PFSK-1 (cell line): ENCODE measurements at regions not wholly inside any gene's neighbourhood (a gene's known extent, or its start where the extent isn't known, plus 50 kb on each side); places are given as distances from the start of the nearest gene placed in this dataset.

Source experiments
- FOXP2 ChIP-seq: optimal IDR thresholded peaks from 2 replicates; pipeline ENCODE3; 2011; ENCODE audit warnings: borderline replicate concordance, control low read depth, inconsistent platforms; ENCODE audit not compliant: insufficient read depth; ENCODE audit errors: extremely low read length, extremely low read depth
- POLR2AphosphoS5 ChIP-seq: IDR thresholded peaks from 2 replicates; pipeline ENCODE4 v1.6.1; 2012; ENCODE audit warnings: low read depth, mild to moderate bottlenecking, control low read depth, low read length, moderate library complexity
- SIN3A ChIP-seq: IDR thresholded peaks from 2 replicates; pipeline ENCODE4 v1.6.1; 2012; ENCODE audit warnings: mild to moderate bottlenecking, low read length, moderate library complexity, borderline replicate concordance; ENCODE audit not compliant: insufficient read depth
- TAF1 ChIP-seq: IDR thresholded peaks from 2 replicates; pipeline ENCODE4 v1.6.1; 2012; ENCODE audit warnings: low read length, control low read depth, borderline replicate concordance; ENCODE audit not compliant: insufficient read depth
- TF ChIP-seq, protein P1 (sequence below), 2 experiments: IDR thresholded peaks; 2 replicates each; pipeline versions ENCODE4 v1.6.1 to v1.8.0; 2011 to 2012; ENCODE audit warnings: low read depth in 2 of 2, low read length in 2 of 2, control low read depth in 1 of 2, inconsistent platforms in 1 of 2, mild to moderate bottlenecking in 1 of 2, moderate library complexity in 1 of 2; ENCODE audit not compliant: insufficient read depth in 1 of 2

DNA sequence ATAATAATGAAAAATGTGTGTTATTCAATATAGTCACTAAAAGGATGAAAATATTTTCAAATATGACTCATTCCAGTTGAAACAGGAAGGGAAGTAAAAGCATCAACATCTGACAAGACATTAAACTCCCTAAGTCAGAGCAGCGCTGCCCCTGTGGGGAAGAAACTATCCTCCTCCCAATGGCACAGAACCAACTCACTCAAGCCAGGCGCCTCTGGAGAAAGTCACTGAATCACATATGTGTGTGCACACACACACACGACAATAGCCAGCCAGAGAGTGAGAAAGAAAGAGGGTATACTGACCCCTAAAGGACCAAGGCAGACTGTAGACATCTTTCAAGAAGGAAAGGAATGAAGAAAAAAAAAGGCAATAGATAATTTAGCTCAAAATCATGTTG is 126.9 kb downstream of the SETD4 start:
- TF ChIP-seq SIN3A = no peak
- TF ChIP-seq POLR2AphosphoS5 = no peak
- no peak for TF ChIP-seq TAF1
- TF ChIP-seq, protein P1, sequence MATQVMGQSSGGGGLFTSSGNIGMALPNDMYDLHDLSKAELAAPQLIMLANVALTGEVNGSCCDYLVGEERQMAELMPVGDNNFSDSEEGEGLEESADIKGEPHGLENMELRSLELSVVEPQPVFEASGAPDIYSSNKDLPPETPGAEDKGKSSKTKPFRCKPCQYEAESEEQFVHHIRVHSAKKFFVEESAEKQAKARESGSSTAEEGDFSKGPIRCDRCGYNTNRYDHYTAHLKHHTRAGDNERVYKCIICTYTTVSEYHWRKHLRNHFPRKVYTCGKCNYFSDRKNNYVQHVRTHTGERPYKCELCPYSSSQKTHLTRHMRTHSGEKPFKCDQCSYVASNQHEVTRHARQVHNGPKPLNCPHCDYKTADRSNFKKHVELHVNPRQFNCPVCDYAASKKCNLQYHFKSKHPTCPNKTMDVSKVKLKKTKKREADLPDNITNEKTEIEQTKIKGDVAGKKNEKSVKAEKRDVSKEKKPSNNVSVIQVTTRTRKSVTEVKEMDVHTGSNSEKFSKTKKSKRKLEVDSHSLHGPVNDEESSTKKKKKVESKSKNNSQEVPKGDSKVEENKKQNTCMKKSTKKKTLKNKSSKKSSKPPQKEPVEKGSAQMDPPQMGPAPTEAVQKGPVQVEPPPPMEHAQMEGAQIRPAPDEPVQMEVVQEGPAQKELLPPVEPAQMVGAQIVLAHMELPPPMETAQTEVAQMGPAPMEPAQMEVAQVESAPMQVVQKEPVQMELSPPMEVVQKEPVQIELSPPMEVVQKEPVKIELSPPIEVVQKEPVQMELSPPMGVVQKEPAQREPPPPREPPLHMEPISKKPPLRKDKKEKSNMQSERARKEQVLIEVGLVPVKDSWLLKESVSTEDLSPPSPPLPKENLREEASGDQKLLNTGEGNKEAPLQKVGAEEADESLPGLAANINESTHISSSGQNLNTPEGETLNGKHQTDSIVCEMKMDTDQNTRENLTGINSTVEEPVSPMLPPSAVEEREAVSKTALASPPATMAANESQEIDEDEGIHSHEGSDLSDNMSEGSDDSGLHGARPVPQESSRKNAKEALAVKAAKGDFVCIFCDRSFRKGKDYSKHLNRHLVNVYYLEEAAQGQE (IDR thresholded peaks at IDR 0.05; ENCODE audit: insufficient read depth in 1 of 2, low read depth in 2 of 2, low read length in 2 of 2) = no peak
- no peak for TF ChIP-seq FOXP2

DNA sequence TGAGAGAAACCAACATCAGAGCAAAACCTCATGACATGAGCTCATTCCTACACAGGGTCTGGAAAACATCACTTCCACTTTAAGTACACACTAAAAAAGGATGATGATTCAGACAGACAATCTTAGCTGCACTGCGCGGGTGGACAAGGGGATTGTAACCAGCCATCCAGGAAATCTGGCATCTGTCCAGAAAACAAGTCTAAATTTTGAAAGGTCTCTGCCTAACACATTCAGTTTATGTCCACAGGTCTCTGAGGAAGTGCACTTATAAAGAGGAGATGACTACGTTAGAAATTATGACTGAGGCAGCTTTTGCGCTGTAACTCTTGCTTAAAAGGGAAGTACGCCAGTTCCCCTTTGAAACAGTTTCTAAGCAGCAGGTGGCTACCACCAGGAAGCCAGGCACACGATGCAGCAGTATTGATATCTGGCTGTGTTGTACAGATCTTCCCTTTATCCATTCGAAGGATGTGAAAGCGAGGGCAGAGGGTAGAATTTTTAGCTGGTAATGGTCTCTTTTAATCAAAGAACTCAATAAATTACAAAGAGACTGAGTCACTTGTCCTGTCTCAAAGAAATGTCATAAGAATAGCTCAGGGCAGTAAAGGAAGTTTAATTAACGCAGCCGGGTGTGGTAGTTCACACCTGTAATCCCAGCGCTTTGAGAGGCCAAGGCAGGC is 128.0 kb downstream of the SETD4 start:
- TF ChIP-seq POLR2AphosphoS5 = no peak
- TF ChIP-seq, protein P1 (IDR thresholded peaks at IDR 0.05; ENCODE audit: insufficient read depth in 1 of 2, low read depth in 2 of 2, low read length in 2 of 2) = no peak
- TF ChIP-seq FOXP2 = no peak
- TF ChIP-seq SIN3A = no peak
- TF ChIP-seq TAF1 = no peak

DNA sequence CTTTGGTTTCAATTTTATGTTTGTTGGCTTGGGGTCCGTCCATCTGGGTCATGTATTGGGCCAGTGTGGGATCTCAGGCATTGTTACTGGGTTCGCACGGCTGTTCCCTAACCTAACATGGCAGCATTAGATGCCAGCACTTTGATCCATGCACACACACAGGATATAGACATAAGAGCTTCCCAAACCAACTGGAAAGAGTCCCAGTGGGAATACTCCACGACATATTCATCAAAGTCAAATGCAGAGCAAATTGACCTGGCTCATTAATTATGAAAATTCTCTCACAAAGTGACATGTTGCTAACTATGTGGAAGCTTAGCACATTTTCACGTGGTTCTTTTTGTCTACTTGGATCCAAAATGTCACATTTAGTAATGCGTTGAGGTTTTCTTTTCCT is 130.4 kb downstream of the SETD4 start:
- TF ChIP-seq, protein P1 (IDR thresholded peaks at IDR 0.05; ENCODE audit: insufficient read depth in 1 of 2, low read depth in 2 of 2, low read length in 2 of 2) = no peak
- TF ChIP-seq TAF1 (no peak), SIN3A (no peak), POLR2AphosphoS5 (no peak), FOXP2 (no peak)

DNA sequence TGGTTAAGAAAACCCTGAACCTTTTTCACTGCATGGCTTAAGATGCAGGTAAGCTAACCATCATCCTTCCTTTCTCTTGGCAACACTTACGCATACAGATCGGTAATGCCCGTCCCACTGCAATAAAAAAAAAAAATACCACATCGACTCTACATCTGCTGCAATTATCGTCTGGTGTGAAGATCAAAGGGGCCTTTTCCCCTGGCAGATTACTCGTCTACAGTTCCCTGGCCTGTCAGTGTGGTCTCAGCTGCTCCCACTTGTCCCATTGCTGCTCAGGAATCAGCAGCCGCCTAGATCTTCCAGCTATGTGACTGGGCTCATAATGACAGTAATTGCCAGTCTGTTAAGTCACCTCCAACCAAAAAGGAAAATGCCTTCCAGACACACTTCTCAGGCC is 133.1 kb downstream of the SETD4 start:
- no peak for TF ChIP-seq TAF1

DNA sequence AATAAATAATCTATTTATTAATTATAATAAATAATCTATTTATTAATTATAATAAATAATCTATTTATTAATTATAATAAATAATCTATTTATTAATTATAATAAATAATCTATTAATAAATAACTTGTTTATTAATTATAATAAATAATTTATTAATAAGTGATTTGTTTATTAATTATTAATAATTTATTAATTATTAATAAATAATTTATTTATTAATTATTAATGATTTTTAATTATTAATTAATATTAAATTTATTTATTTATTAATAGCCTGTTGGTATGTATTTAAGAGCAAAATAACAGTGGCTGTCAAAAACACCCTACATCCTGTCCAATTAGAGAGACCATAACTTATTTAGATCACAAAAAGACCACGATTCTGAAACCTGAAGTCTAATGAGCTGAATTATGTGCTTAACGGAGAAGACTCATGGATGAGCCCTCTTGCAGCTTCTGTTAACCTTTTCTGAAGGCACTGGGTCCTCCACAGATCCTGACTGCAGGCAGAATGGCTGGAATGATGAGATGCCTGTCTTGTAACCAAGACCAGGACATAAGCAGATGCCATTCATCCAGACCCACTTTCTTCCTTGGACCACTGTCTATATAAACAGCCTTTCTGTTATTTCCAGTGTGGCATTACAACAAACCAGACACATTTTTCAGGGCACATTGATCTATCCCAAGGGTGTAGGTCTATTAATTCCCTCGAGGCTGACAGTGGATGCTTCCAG is 134.2 kb downstream of the SETD4 start:
- TF ChIP-seq, protein P1 (IDR thresholded peaks at IDR 0.05; ENCODE audit: insufficient read depth in 1 of 2, low read depth in 2 of 2, low read length in 2 of 2) = no peak
- TF ChIP-seq POLR2AphosphoS5 (no peak), TAF1 (no peak), SIN3A (no peak), FOXP2 (no peak)
